ENCODE measurements at regions not wholly inside any gene's neighbourhood (a gene's known extent, or its start where the extent isn't known, plus 50 kb on each side); places are given as distances from the start of the nearest gene placed in this dataset.

GRCh38 chr5:156188016-156188415 is 138.9 kb upstream of the SGCD start:
- no peak for DNase-seq (ENCODE audit: extremely low read depth, insufficient read length)
- no peaks in the 10 kb centered on the region for H3K36me3 ChIP-seq (ENCODE audit: control insufficient read depth, insufficient read depth, low read length)
- no peaks in the 10 kb centered on the region for H3K27me3 ChIP-seq (replicated peaks; ENCODE audit: control insufficient read depth, insufficient read depth, low read length)
- no peak overlapping the region for H3K4me3 ChIP-seq (replicated peaks; ENCODE audit: low read depth, low read length)
- no peak for TF ChIP-seq CTCF (IDR thresholded peaks at IDR 0.05; ENCODE audit: insufficient read depth, low read length, poor library complexity, severe bottlenecking)

- H3K4me3 ChIP-seq (replicated peaks; ENCODE audit: low read depth, low read length): no peak overlapping the region
- DNase-seq (ENCODE audit: extremely low read depth, insufficient read length): no peak
- TF ChIP-seq CTCF (IDR thresholded peaks at IDR 0.05; ENCODE audit: insufficient read depth, low read length, poor library complexity, severe bottlenecking): no peak
- H3K27me3 ChIP-seq (replicated peaks; ENCODE audit: control insufficient read depth, insufficient read depth, low read length): no peaks in the 10 kb centered on the region
- H3K36me3 ChIP-seq (ENCODE audit: control insufficient read depth, insufficient read depth, low read length): no peaks in the 10 kb centered on the region
These were observed 137.3 kb upstream of the SGCD start for GRCh38 chr5:156189628-156190027.

GRCh38 chr5:156191547-156191946 is 135.4 kb upstream of the SGCD start:
- H3K27me3 ChIP-seq (replicated peaks; ENCODE audit: control insufficient read depth, insufficient read depth, low read length): no peaks in the 10 kb centered on the region
- no peak overlapping the region for H3K4me3 ChIP-seq (replicated peaks; ENCODE audit: low read depth, low read length)
- TF ChIP-seq CTCF (IDR thresholded peaks at IDR 0.05; ENCODE audit: insufficient read depth, low read length, poor library complexity, severe bottlenecking): no peak
- no peaks in the 10 kb centered on the region for H3K36me3 ChIP-seq (ENCODE audit: control insufficient read depth, insufficient read depth, low read length)
- DNase-seq (ENCODE audit: extremely low read depth, insufficient read length): no peak

- TF ChIP-seq CTCF (IDR thresholded peaks at IDR 0.05; ENCODE audit: insufficient read depth, low read length, poor library complexity, severe bottlenecking): no peak
- no peaks in the 10 kb centered on the region for H3K36me3 ChIP-seq (ENCODE audit: control insufficient read depth, insufficient read depth, low read length)
- H3K4me3 ChIP-seq (replicated peaks; ENCODE audit: low read depth, low read length): no peak overlapping the region
- H3K27me3 ChIP-seq (replicated peaks; ENCODE audit: control insufficient read depth, insufficient read depth, low read length): no peaks in the 10 kb centered on the region
- DNase-seq (ENCODE audit: extremely low read depth, insufficient read length): no peak
These were observed 129.8 kb upstream of the SGCD start for GRCh38 chr5:156197042-156197635.

GRCh38 chr5:156199045-156199444 is 127.9 kb upstream of the SGCD start:
- H3K4me3 ChIP-seq (replicated peaks; ENCODE audit: low read depth, low read length): no peak overlapping the region
- TF ChIP-seq CTCF (IDR thresholded peaks at IDR 0.05; ENCODE audit: insufficient read depth, low read length, poor library complexity, severe bottlenecking): no peak
- DNase-seq (ENCODE audit: extremely low read depth, insufficient read length): no peak
- no peaks in the 10 kb centered on the region for H3K27me3 ChIP-seq (replicated peaks; ENCODE audit: control insufficient read depth, insufficient read depth, low read length)
- H3K36me3 ChIP-seq (ENCODE audit: control insufficient read depth, insufficient read depth, low read length): no peaks in the 10 kb centered on the region

Data from GM06990 (cell line).